Lung (tissue), 11 donors: ENCODE measurements at regions not wholly inside any gene's neighbourhood (a gene's known extent, or its start where the extent isn't known, plus 50 kb on each side); places are given as distances from the start of the nearest gene placed in this dataset.

Experiments
- ATAC-seq: fragments of 200-7000 bp; cut with Tn5 transposase; one replicate; pipeline ENCODE4 v1.9.1; 2020; ENCODE audit warnings: moderate number of reproducible peaks; ENCODE audit not compliant: insufficient read depth, low FRiP score
- DNase-seq, 3 donors: peaks; one replicate each; pipeline ENCODE4 v3.0.0-alpha.2; 2013 to 2017
- H3K27ac ChIP-seq, 2 donors: one replicate each; pipeline ENCODE4 v1.5.1; 2013; ENCODE audit warnings: mild to moderate bottlenecking in 2 of 2, moderate library complexity in 2 of 2, control low read depth in 1 of 2, inconsistent platforms in 1 of 2, low read depth in 1 of 2, low read length in 1 of 2
- H3K27me3 ChIP-seq, 3 donors: one replicate each; pipeline ENCODE4 v1.5.1; 2013; ENCODE audit warnings: low read length in 2 of 3; ENCODE audit not compliant: control insufficient read depth in 3 of 3, insufficient read depth in 3 of 3
- H3K36me3 ChIP-seq, 4 donors: one replicate each; pipeline ENCODE4 v1.5.1; 2013; ENCODE audit warnings: low read length in 4 of 4, mild to moderate bottlenecking in 1 of 4, moderate library complexity in 1 of 4; ENCODE audit not compliant: control insufficient read depth in 4 of 4, insufficient read depth in 4 of 4
- H3K4me1 ChIP-seq, 5 donors: one replicate each; pipeline ENCODE4 v1.5.1; 2013; ENCODE audit warnings: low read length in 5 of 5, mild to moderate bottlenecking in 2 of 5, moderate library complexity in 1 of 5; ENCODE audit not compliant: control insufficient read depth in 5 of 5, insufficient read depth in 5 of 5
- H3K4me3 ChIP-seq: one replicate; pipeline ENCODE4 v1.5.1; 2013; ENCODE audit warnings: mild to moderate bottlenecking, control low read depth, moderate library complexity
- H3K9ac ChIP-seq, 2 donors: one replicate each; pipeline ENCODE4 v1.5.1; 2013; ENCODE audit warnings: low read length in 2 of 2, control low read depth in 1 of 2; ENCODE audit not compliant: insufficient read depth in 1 of 2
- H3K9me3 ChIP-seq, 4 donors: one replicate each; pipeline ENCODE4 v1.5.1; 2013; ENCODE audit warnings: low read length in 3 of 4, mild to moderate bottlenecking in 1 of 4, moderate library complexity in 1 of 4; ENCODE audit not compliant: control insufficient read depth in 4 of 4, insufficient read depth in 3 of 4
- WGBS, 2 donors: extraction: QIAGEN DNeasy Blood & Tissue Kit; methylation state at CpG; one replicate each; pipeline ENCODE4 v1.1.7; 2013; 5-methylcytosine and 5-hydroxymethylcytosine counted together
- TF ChIP-seq, protein P1 (sequence below): IDR thresholded peaks from 2 replicates; pipeline ENCODE4 v1.5.1; 2012; ENCODE audit warnings: mild to moderate bottlenecking; ENCODE audit errors: control extremely low read depth, extremely low read depth
- donor health status: control.
- donor health status: control.
- donor health status: Bipolar disorder and iron deficiency.
- donor health status: healthy.
- donor health status: DM: yes; HTN: yes; CAD: no.

DNA sequence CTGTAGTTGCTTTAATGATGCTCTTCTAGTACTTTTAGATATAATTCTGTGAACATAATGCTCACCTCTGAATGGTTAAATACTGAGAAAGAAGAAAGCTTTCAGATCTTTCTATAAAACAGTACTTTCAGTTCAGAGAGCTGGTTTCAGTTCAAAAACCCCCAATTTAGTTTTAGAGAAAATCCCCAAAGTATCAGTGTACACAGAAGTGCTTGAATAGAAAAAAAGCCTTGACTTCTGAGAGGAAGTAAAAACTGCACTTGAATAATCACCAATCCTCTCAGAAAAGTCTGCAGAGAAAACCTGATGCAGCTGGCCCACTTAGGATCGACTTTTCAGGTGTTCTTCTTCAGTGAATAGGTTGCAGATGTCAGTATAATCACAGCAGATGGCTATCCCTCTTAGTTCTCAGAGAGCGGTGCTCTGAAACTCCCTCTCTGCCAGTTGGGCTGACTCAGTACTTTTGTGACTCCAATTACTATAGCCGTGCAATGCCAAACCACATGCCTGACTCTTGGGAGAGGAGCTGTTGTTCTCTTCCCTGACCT is 616.3 kb downstream of the LRFN5 start:
- DNase-seq (peak in 2 of 3 donors; percentile 10 to 35), ATAC-seq (no peak)
- no peaks in the 10 kb centered on the region for H3K9me3 ChIP-seq
- TF ChIP-seq, protein P1, sequence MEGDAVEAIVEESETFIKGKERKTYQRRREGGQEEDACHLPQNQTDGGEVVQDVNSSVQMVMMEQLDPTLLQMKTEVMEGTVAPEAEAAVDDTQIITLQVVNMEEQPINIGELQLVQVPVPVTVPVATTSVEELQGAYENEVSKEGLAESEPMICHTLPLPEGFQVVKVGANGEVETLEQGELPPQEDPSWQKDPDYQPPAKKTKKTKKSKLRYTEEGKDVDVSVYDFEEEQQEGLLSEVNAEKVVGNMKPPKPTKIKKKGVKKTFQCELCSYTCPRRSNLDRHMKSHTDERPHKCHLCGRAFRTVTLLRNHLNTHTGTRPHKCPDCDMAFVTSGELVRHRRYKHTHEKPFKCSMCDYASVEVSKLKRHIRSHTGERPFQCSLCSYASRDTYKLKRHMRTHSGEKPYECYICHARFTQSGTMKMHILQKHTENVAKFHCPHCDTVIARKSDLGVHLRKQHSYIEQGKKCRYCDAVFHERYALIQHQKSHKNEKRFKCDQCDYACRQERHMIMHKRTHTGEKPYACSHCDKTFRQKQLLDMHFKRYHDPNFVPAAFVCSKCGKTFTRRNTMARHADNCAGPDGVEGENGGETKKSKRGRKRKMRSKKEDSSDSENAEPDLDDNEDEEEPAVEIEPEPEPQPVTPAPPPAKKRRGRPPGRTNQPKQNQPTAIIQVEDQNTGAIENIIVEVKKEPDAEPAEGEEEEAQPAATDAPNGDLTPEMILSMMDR, result no peak
- no peaks in the 10 kb centered on the region for H3K36me3 ChIP-seq
- 22 to 25% methylated on average over 3 of the region's 3 CpGs for WGBS, 2 donors
- no peaks in the 10 kb centered on the region for H3K27me3 ChIP-seq
- H3K27ac ChIP-seq, result no peak overlapping the region
- peaks cover 0 to 4% (median 0%) of the 10 kb centered on the region in 5 donors for H3K4me1 ChIP-seq
- H3K4me3 ChIP-seq, result no peak overlapping the region
- H3K9ac ChIP-seq, result no peak overlapping the region

DNA sequence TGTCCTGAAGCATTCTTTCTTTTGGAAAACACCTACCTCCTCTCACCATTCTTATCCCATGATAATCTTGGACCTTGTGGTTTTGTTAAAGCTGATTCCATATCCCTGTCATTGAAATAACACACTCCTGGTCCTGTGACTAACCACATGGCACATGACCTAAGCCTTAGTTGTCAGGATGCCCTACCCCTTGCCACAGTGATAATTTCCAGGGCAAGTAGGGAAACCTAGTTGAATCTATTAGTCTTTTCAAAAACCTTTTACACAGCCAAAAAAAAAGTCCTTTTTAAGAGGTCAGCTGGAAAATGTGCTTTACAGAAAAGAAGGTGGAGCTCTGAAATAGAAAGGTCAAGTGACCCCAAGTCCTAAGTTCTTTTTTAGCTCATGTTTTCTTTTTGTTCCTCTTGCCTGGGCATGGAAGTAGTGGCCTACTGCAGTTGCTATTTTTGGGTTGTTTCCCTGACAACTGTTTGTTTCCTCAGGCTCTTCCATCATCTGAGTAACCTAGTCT is 608.4 kb downstream of the LRFN5 start:
- TF ChIP-seq, protein P1, result no peak
- no peaks in the 10 kb centered on the region for H3K36me3 ChIP-seq
- no peak overlapping the region for H3K4me3 ChIP-seq
- no peak for ATAC-seq
- no peak overlapping the region for H3K27ac ChIP-seq
- no peaks in the 10 kb centered on the region for H3K9me3 ChIP-seq
- H3K27me3 ChIP-seq, result no peaks in the 10 kb centered on the region
- H3K4me1 ChIP-seq, result no peaks in the 10 kb centered on the region
- no peak overlapping the region for H3K9ac ChIP-seq
- DNase-seq, result peak in 2 of 3 donors; percentile 22 to 39

- TF ChIP-seq, protein P1, result no peak
- 59 to 78% methylated on average over 2 of the region's 2 CpGs for WGBS, 2 donors
- Histone ChIP-seq H3K27me3 (no peaks in the 10 kb centered on the region), H3K4me3 (no peak overlapping the region), H3K27ac (no peak overlapping the region), H3K9ac (no peak overlapping the region), H3K4me1 (no peaks in the 10 kb centered on the region), H3K36me3 (no peaks in the 10 kb centered on the region), H3K9me3 (peaks cover 0 to 2% (median 0%) of the 10 kb centered on the region in 4 donors)
- no peak for ATAC-seq
- no peak for DNase-seq
Measured at GRCh38 chr14:42200957-42201356, 594.3 kb downstream of the LRFN5 start.

DNA sequence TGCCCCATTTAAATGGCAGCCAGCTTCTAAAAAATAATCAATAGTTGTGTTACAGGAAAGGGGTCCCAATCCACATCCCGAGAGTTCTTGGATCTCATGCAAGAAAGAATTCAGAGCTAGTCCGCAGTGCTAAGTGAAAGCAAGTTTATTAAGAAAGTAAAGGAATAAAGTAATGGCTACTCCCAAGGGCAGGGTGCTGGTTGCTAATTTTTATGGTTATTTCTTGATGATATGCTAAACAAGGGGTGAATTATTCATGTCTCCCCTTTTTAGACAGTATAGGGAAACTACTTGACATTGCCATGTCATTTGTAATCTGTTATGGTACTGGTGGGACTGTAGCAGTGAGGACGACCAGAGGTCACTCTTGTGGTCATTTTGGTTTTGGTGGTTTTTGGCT is 591.3 kb downstream of the LRFN5 start:
- Histone ChIP-seq H3K27ac (no peak overlapping the region), H3K9ac (no peak overlapping the region)
- WGBS, 2 donors, result 82 to 87% methylated on average over 3 of the region's 3 CpGs

More for the DNA sequence above, 591.3 kb downstream of the LRFN5 start:
- DNase-seq (no peak), ATAC-seq (no peak)
- Histone ChIP-seq H3K27me3 (no peaks in the 10 kb centered on the region), H3K36me3 (no peaks in the 10 kb centered on the region), H3K9me3 (no peaks in the 10 kb centered on the region), H3K4me1 (peaks cover 0 to 9% (median 0%) of the 10 kb centered on the region in 5 donors), H3K4me3 (no peak overlapping the region)
- TF ChIP-seq, protein P1, result no peak
